Right cardiac atrium (tissue), 5 donors: ENCODE measurements at regions not wholly inside any gene's neighbourhood (a gene's known extent, or its start where the extent isn't known, plus 50 kb on each side); places are given as distances from the start of the nearest gene placed in this dataset.

Experiments
- ATAC-seq, 2 donors: fragments of 200-7000 bp; cut with Tn5 transposase; one replicate each; pipeline versions ENCODE4 v1.8.0 to v1.9.1; 2020; ENCODE audit warnings: moderate library complexity in 2 of 2, mild to moderate bottlenecking in 1 of 2
- DNase-seq, 3 donors: peaks; one replicate each; pipeline ENCODE4 v3.0.0-alpha.2; 2020
- H3K27ac ChIP-seq: one replicate; pipeline ENCODE4 v1.5.1; 2013; ENCODE audit warnings: mild to moderate bottlenecking, low read length, control low read depth, moderate library complexity
- H3K27me3 ChIP-seq: one replicate; pipeline ENCODE4 v1.6.1; 2013; ENCODE audit not compliant: control insufficient read depth, insufficient read depth
- H3K4me1 ChIP-seq: one replicate; pipeline ENCODE4 v1.6.1; 2013; ENCODE audit warnings: low read length; ENCODE audit not compliant: control insufficient read depth, insufficient read depth
- H3K4me3 ChIP-seq: one replicate; pipeline ENCODE4 v1.5.1; 2013; ENCODE audit warnings: low read length, control low read depth
- H3K9me3 ChIP-seq: one replicate; pipeline ENCODE4 v1.6.1; 2013; ENCODE audit warnings: low read length; ENCODE audit not compliant: control insufficient read depth
- WGBS: extraction: QIAGEN DNeasy Blood & Tissue Kit; methylation state at CpG from one replicate; pipeline ENCODE4 v1.1.7; 2013; 5-methylcytosine and 5-hydroxymethylcytosine counted together
- intact Hi-C, 4 donors: fragments of 100-400 bp; cut with DNase I; formaldehyde crosslinking; loops; one replicate each; pipeline versions ENCODE4 v1.11.0 to v1.14.0; 2022 to 2023
- donor health status: healthy with polysubstance abuse.
- donor health status: DM: no; HTN: yes; CAD: no.
- donor health status: DM: no; HTN: no; CAD: no.
- donor health status: DM: no; HTN: yes; CAD: no; lungs with severe emphysema.
- donor health status: DM: yes; HTN: yes; CAD: no.

DNA sequence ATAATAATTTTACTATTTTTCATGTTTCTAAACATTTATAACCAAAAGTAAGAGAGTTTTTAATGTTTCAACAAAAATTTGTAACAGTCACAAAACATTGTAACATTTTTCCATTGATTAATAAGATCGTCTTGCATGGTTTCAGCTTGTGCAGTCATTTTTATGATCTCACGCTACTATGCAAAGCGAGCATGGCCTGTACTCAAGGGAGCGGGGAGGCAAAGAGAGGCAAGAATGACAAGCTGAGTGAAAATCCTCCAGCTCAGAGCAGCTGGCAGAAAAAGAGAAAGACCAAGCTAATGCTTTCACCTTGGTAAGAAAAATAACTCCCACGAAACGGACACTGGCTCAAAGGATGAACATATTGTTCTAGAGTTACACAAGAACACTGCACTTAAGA, 90.0 kb upstream of the SV2C start:
- no peaks in the 10 kb centered on the region for H3K9me3 ChIP-seq
- 79% methylated on average over 6 of the region's 6 CpGs for WGBS
- no peak overlapping the region for H3K4me3 ChIP-seq
- H3K4me1 ChIP-seq = no peaks in the 10 kb centered on the region
- H3K27me3 ChIP-seq = no peaks in the 10 kb centered on the region
- intact Hi-C loops = no loop called here
- no peak for DNase-seq
- ATAC-seq = no peak
- no peak overlapping the region for H3K27ac ChIP-seq

DNA sequence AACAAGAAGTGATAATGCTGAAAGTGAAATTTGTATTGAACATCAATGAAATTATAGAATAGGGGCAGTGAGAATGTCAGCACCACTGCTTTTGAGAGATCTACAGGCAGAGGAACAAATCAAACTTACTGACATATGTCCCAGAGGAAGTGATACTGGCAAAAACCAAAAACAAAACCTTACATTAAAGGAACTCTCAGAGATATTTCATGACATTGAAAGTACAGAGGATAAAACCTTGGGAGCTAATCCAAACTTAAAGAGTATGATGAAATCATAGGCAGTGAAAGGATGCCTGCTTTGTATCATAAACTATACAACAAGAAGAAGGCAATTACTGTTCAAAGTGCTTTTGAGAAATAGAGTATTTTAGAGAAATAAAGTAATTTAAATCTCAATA, 90.4 kb upstream of the SV2C start:
- Histone ChIP-seq H3K27me3 (no peaks in the 10 kb centered on the region), H3K4me3 (no peak overlapping the region), H3K9me3 (no peaks in the 10 kb centered on the region), H3K27ac (no peak overlapping the region), H3K4me1 (no peaks in the 10 kb centered on the region)
- DNase-seq (no peak), ATAC-seq (no peak)
- intact Hi-C loops = no loop called here

DNA sequence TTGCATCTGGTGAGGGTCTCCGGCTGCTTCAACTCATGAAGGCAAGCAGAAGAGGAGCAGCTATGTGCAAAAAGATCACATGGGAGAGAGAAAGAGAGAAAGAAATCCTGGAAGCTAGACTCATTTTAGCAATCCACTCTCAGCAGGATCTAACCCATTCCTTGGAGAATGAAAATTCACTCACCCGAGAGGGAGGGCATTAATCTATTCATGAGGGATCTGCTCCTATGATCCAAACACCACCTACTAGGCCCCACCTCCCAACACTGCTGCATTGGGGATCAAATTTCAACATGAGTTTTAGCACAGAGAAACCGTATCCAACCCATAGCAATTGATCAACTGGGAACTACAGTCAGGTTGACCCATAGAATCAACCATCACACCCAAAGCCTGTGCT, 98.1 kb upstream of the SV2C start:
- intact Hi-C loops = no loop called here
- 51% methylated on average over 3 of the region's 3 CpGs for WGBS

DNA sequence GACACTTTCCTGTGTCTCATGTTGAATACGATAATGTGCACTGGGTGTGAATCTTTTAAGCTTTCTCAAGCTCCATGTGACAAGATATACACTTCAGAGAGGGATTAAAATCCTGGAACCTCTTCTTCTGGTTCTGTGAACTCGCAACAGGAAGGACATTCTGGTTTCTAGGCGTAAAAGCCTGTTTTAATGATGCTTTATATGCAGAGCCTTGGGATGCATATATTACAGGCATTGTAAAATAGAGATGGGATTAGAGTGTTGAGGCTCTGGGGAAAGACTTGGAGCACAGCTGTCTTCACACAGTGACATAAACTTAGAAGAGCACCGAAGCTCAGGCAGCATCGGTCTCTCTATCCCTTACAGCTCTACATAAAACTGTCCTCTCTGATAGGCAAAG, 107.7 kb upstream of the SV2C start:
- Histone ChIP-seq H3K4me3 (no peak overlapping the region), H3K4me1 (no peaks in the 10 kb centered on the region), H3K9me3 (no peaks in the 10 kb centered on the region), H3K27me3 (no peaks in the 10 kb centered on the region), H3K27ac (no peak overlapping the region)
- WGBS = 78% methylated on average over 5 of the region's 5 CpGs
- intact Hi-C loops = no loop called here
- ATAC-seq (no peak), DNase-seq (no peak)

More for the DNA sequence above, 98.1 kb upstream of the SV2C start:
- no peak overlapping the region for H3K27ac ChIP-seq
- no peak for ATAC-seq
- no peaks in the 10 kb centered on the region for H3K4me1 ChIP-seq
- no peaks in the 10 kb centered on the region for H3K9me3 ChIP-seq
- no peaks in the 10 kb centered on the region for H3K27me3 ChIP-seq
- no peak for DNase-seq
- no peak overlapping the region for H3K4me3 ChIP-seq

DNA sequence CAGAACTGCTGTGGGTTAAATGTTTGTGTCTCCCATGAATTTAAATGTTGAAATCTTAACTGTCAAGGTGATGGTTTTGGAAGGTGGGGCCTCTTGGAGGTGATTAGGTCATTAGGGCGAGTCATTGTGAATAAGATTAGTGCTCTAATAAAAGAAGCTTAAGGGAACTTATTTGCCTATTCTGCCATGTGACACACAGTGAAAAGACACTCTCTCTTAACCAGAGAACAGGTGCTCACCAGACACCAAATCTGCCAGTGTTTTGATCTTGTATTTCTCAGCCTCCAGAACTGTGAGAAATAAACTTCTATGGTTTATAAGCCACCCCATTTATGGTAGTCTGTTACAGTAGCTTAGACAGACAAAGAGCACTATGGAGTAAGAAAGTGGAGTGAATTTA, 117.9 kb upstream of the SV2C start:
- H3K27me3 ChIP-seq = no peaks in the 10 kb centered on the region
- no peaks in the 10 kb centered on the region for H3K4me1 ChIP-seq
- no peak overlapping the region for H3K27ac ChIP-seq
- DNase-seq (no peak), ATAC-seq (no peak)
- H3K9me3 ChIP-seq = no peaks in the 10 kb centered on the region
- no peak overlapping the region for H3K4me3 ChIP-seq
- 51% methylated on average over 1 of the region's 1 CpG for WGBS
- intact Hi-C loops = no loop called here

DNA sequence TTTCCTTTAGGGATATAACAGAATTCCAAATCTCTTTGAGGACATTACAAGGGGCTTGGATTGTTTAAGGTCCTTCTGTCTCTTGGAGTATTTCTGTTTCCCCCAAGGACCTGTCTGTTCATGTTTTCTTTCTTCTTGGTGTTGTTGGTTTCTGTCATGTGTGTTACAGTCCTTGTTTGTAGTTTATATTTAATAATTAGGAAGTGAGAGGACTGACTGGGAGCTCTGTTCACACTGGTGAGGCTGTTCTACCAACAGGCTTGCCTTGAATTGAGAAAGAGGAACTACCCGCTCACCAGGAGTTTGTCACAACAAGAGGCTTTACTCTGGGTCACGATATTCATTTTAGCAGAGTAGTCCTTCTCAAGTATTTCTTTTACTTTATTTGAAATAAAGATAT, 119.2 kb upstream of the SV2C start:
- no peaks in the 10 kb centered on the region for H3K9me3 ChIP-seq
- no peak overlapping the region for H3K27ac ChIP-seq
- WGBS = 79% methylated on average over 2 of the region's 2 CpGs
- intact Hi-C loops = no loop called here
- H3K4me1 ChIP-seq = no peaks in the 10 kb centered on the region
- DNase-seq = no peak
- H3K27me3 ChIP-seq = no peaks in the 10 kb centered on the region
- no peak for ATAC-seq
- no peak overlapping the region for H3K4me3 ChIP-seq

DNA sequence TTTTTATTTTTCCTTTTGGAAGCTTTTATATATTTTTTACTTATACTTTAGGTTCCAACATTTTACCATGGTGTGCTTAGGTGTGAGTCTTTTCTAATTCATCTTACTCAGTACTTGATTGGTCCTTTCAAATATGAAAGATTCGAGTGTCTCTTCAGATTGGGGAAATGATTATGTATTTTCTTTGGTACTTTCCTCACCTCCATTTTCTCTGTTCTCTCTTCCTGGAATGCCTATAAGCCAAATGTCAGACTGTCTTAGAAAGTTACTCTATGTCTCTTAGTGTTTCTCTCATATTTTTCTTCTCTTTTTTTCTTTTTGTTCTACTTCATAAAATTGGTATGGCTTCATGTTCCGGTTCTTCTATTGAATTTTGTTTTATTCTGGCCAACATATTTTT, 119.6 kb upstream of the SV2C start:
- WGBS = 77% methylated on average over 2 of the region's 2 CpGs
- ATAC-seq = no peak

DNA sequence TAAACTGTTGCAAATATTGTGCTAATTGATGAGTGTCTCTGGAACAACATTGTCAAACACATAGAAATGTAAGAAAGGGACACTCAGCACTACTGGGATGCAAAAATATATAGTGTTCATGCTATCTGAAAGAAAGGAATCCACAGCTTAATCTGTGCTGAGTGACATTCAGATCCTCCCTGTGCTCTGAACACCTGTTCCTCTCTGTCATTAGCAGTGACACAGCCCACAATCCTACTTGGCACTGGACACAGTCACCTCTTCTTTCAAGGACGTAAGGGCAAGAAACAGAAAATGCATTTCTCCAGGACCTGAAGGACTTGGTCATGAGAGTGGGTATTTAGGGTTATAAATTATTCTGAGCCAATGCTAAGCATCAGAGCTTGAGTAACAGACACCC, 121.4 kb upstream of the SV2C start:
- Histone ChIP-seq H3K9me3 (no peaks in the 10 kb centered on the region), H3K4me1 (no peaks in the 10 kb centered on the region), H3K27me3 (no peaks in the 10 kb centered on the region), H3K27ac (no peak overlapping the region), H3K4me3 (no peak overlapping the region)
- no peak for DNase-seq
- no peak for ATAC-seq
- 71% methylated on average over 1 of the region's 1 CpG for whole genome bisulfite sequencing
- intact Hi-C loops = no loop called here

More for the DNA sequence above, 119.6 kb upstream of the SV2C start:
- Histone ChIP-seq H3K4me3 (no peak overlapping the region), H3K9me3 (no peaks in the 10 kb centered on the region), H3K27ac (no peak overlapping the region), H3K27me3 (no peaks in the 10 kb centered on the region), H3K4me1 (no peaks in the 10 kb centered on the region)
- no peak for DNase-seq
- intact Hi-C loops = no loop called here

DNA sequence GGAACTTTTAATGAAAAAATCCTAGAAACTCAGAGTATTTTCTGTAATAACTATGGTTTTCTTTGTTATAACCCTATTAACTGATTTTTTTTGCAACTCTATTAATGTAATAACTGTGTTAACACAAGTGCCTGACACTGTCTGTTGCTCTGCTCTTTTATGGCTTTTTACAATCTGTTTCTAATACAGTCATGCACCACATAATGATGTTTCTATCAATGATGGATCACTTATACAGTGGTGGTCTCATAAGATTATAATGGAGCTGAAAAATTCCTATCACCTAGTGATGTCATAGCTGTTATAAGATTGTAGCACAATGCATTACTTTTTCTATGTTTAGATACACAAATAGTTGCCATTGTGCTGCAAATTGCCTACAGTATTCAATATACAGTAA, 123.1 kb upstream of the SV2C start:
- no peaks in the 10 kb centered on the region for H3K27me3 ChIP-seq
- no peaks in the 10 kb centered on the region for H3K4me1 ChIP-seq
- ATAC-seq = no peak

DNA sequence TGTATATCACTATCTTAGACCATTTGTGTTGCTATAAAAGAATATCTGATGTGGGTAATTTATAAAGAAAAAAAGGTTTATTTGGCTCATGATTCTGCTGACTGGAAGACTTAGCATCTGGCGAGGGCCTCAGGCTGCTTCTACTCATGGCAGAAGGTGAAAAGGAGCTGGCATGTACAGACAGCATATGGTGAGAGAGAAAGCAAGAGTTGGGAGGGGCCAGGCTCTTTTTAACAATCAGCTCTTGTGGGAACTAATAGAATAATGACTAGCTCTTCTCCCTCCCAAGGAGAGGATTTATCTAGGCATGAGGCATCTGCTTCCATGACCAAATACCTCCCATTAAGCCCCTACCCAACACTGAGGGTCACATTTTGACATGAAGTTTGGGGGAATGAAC, 130.2 kb upstream of the SV2C start:
- no peaks in the 10 kb centered on the region for H3K4me1 ChIP-seq
- H3K9me3 ChIP-seq = no peaks in the 10 kb centered on the region
- ATAC-seq (no peak), DNase-seq (no peak)
- H3K27ac ChIP-seq = no peak overlapping the region
- WGBS = 61% methylated on average over 1 of the region's 1 CpG
- intact Hi-C loops = no loop called here
- no peak overlapping the region for H3K4me3 ChIP-seq
- H3K27me3 ChIP-seq = no peaks in the 10 kb centered on the region

More for the DNA sequence above, 123.1 kb upstream of the SV2C start:
- intact Hi-C loops = no loop called here
- DNase-seq = no peak
- Histone ChIP-seq H3K4me3 (no peak overlapping the region), H3K9me3 (no peaks in the 10 kb centered on the region), H3K27ac (no peak overlapping the region)

DNA sequence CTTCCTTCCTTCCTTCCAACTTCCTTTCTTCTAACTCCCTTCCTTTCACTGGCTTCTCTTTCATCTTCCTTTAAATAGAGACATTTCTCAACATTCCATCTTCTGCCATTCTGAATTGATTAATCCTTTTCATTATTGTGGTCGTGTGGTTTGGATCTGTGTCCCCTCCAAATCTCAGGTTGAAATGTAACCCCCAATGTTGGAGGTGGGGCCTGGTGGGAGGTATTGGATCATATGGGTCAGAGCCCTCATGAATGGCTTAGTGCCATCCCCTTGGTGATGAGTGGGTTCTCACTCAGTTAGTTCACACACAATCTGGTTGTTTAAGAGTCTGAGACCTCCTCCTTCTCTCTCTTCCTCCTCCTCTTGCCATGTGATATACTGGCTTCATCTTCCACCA, 130.9 kb upstream of the SV2C start:
- DNase-seq = no peak
- H3K4me3 ChIP-seq = no peak overlapping the region
- H3K4me1 ChIP-seq = no peaks in the 10 kb centered on the region
- WGBS = 55% methylated on average over 1 of the region's 1 CpG
- no peaks in the 10 kb centered on the region for H3K9me3 ChIP-seq
- no peak for ATAC-seq
- H3K27me3 ChIP-seq = no peaks in the 10 kb centered on the region
- no peak overlapping the region for H3K27ac ChIP-seq
- intact Hi-C loops = no loop called here

DNA sequence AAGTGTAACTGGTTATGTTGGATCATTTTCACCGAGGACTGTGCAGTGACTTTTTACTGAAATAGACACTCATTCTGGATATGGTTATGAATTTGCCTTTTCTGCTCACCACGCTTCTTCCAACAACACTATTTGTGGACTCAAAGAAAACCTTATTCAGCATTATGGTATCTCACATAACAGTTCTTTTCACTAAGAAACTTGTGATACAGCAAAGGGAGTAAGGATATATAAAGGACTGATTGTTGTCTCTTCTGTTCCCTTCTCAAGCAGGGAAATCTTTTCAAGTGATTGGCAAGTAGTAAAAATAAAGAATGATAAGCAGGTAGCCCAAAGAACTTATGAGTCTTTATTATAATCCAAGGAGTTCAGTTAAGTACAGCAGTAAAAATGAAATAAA, 131.5 kb upstream of the SV2C start:
- no peaks in the 10 kb centered on the region for H3K27me3 ChIP-seq
- no peak for DNase-seq
- H3K4me3 ChIP-seq = no peak overlapping the region
- H3K9me3 ChIP-seq = no peaks in the 10 kb centered on the region
- H3K27ac ChIP-seq = no peak overlapping the region
- intact Hi-C loops = no loop called here
- no peaks in the 10 kb centered on the region for H3K4me1 ChIP-seq
- 72% methylated on average over 2 of the region's 2 CpGs for WGBS
- ATAC-seq = no peak
